NB4 (cell line): ENCODE measurements at regions not wholly inside any gene's neighbourhood (a gene's known extent, or its start where the extent isn't known, plus 50 kb on each side); places are given as distances from the start of the nearest gene placed in this dataset.

Experiments used
- POLR2A ChIP-seq: IDR thresholded peaks from 2 replicates; pipeline ENCODE4 v1.6.1; 2011; ENCODE audit warnings: mild to moderate bottlenecking; ENCODE audit not compliant: insufficient read length; ENCODE audit errors: extremely low read depth
- TF ChIP-seq, protein P1 (sequence below): IDR thresholded peaks from one replicate; pipeline ENCODE4 v1.5.1; 2012; ENCODE audit warnings: low read depth, low read length

DNA sequence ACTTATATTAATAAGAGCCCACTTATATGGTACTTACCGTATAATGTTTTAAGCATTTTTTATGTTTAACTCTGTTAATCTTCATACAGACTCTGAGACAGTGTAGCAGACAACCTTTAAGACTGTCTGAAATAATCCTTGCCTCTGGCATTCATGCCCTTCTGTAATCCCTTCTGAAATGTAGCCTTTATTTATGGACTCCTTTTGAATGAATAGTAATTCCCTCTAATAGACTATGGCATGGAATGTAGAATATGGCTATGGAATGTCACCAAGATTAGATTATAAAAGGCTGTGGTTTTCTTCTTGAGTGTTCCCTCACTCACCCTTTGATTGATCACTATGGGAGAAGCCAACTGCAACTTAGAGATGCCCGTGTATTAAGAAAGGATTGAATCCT is 439.4 kb downstream of the SH3GL2 start:
- TF ChIP-seq, protein P1, sequence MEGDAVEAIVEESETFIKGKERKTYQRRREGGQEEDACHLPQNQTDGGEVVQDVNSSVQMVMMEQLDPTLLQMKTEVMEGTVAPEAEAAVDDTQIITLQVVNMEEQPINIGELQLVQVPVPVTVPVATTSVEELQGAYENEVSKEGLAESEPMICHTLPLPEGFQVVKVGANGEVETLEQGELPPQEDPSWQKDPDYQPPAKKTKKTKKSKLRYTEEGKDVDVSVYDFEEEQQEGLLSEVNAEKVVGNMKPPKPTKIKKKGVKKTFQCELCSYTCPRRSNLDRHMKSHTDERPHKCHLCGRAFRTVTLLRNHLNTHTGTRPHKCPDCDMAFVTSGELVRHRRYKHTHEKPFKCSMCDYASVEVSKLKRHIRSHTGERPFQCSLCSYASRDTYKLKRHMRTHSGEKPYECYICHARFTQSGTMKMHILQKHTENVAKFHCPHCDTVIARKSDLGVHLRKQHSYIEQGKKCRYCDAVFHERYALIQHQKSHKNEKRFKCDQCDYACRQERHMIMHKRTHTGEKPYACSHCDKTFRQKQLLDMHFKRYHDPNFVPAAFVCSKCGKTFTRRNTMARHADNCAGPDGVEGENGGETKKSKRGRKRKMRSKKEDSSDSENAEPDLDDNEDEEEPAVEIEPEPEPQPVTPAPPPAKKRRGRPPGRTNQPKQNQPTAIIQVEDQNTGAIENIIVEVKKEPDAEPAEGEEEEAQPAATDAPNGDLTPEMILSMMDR: no peak
- TF ChIP-seq POLR2A: no peak
